OCI-M2 (cell line): ENCODE measurements at regions not wholly inside any gene's neighbourhood (a gene's known extent, or its start where the extent isn't known, plus 50 kb on each side); places are given as distances from the start of the nearest gene placed in this dataset.

Experiments used
- DNase-seq: peaks from one replicate; lab custom pipeline; 2025; ENCODE audit not compliant: unreplicated experiment; lab: John Stamatoyannopoulos, UW

- DNase-seq = no peak
Observed at GRCh38 chr10:8463853-8464252, 409.4 kb downstream of the GATA3 start.

- DNase-seq = no peak
Observed at GRCh38 chr10:8468477-8468876, 414.0 kb downstream of the GATA3 start.

- DNase-seq = no peak
Observed at GRCh38 chr10:8473205-8473604, 418.7 kb downstream of the GATA3 start.

GRCh38 chr10:8477300-8477699 is 422.8 kb downstream of the GATA3 start:
- no peak for DNase-seq

- DNase-seq = no peak
Observed at GRCh38 chr10:8481718-8482504, 427.4 kb downstream of the GATA3 start.

GRCh38 chr10:8485032-8485431 is 430.5 kb downstream of the GATA3 start:
- no peak for DNase-seq

- DNase-seq = no peak
Observed at GRCh38 chr10:8487346-8487745, 432.9 kb downstream of the GATA3 start.

- no peak for DNase-seq
Observed at GRCh38 chr10:8489232-8489631, 434.7 kb downstream of the GATA3 start.

GRCh38 chr10:8489823-8490222 is 435.3 kb downstream of the GATA3 start:
- no peak for DNase-seq

- no peak for DNase-seq
Observed at GRCh38 chr10:8498290-8498689, 443.8 kb downstream of the GATA3 start.

GRCh38 chr10:8498881-8499280 is 444.4 kb downstream of the GATA3 start:
- DNase-seq = no peak

GRCh38 chr10:8499312-8499711 is 444.8 kb downstream of the GATA3 start:
- DNase-seq = no peak

- no peak for DNase-seq
Observed at GRCh38 chr10:8499752-8500390, 445.4 kb downstream of the GATA3 start.

- no peak for DNase-seq
Observed at GRCh38 chr10:8502573-8502972, 448.1 kb downstream of the GATA3 start.

- no peak for DNase-seq
Observed at GRCh38 chr10:8504499-8504898, 450.0 kb downstream of the GATA3 start.

GRCh38 chr10:8507156-8507555 is 452.7 kb downstream of the GATA3 start:
- DNase-seq = no peak

- no peak for DNase-seq
Observed at GRCh38 chr10:8508882-8509281, 454.4 kb downstream of the GATA3 start.

GRCh38 chr10:8510471-8510870 is 456.0 kb downstream of the GATA3 start:
- DNase-seq = no peak

- no peak for DNase-seq
Observed at GRCh38 chr10:8511026-8511425, 456.5 kb downstream of the GATA3 start.

- no peak for DNase-seq
Observed at GRCh38 chr10:8513155-8514147, 459.0 kb downstream of the GATA3 start.

- no peak for DNase-seq
Observed at GRCh38 chr10:8520382-8520781, 465.9 kb downstream of the GATA3 start.
